T1000 (cell line): ENCODE measurements at regions not wholly inside any gene's neighbourhood (a gene's known extent, or its start where the extent isn't known, plus 50 kb on each side); places are given as distances from the start of the nearest gene placed in this dataset.
"Not testable (repeated sequence)": the region's sequence is repeated elsewhere in the genome, so short reads cannot be mapped to it uniquely, and the experiment has no call there.

ENCODE experiments used
- DNase-seq: peaks from one replicate; lab custom pipeline; 2025; ENCODE audit warnings: mixed read lengths; lab: John Stamatoyannopoulos, UW

GRCh38 chr5:35561396-35561795 lies 56.3 kb upstream of the SPEF2 start:
- DNase-seq = no peak

GRCh38 chr5:35557748-35558147 lies 59.9 kb upstream of the SPEF2 start:
- no peak for DNase-seq

- DNase-seq = no peak
Measured at GRCh38 chr5:35557199-35557598, 60.5 kb upstream of the SPEF2 start.

- no peak for DNase-seq
Measured at GRCh38 chr5:35554016-35554415, 63.6 kb upstream of the SPEF2 start.

GRCh38 chr5:35545190-35545589 lies 72.5 kb upstream of the SPEF2 start:
- DNase-seq = no peak

- DNase-seq = no peak
Measured at GRCh38 chr5:35543408-35543807, 74.3 kb upstream of the SPEF2 start.

GRCh38 chr5:35540002-35540401 lies 77.7 kb upstream of the SPEF2 start:
- DNase-seq = no peak

GRCh38 chr5:35538198-35538931 lies 79.3 kb upstream of the SPEF2 start:
- no peak for DNase-seq

- no peak for DNase-seq
Measured at GRCh38 chr5:35533156-35533555, 84.5 kb upstream of the SPEF2 start.

GRCh38 chr5:35531553-35531952 lies 86.1 kb upstream of the SPEF2 start:
- not testable (repeated sequence) for DNase-seq

GRCh38 chr5:35518104-35518503 lies 99.6 kb upstream of the SPEF2 start:
- no peak for DNase-seq

- DNase-seq = no peak
Measured at GRCh38 chr5:35516271-35516670, 101.4 kb upstream of the SPEF2 start.

GRCh38 chr5:35513612-35514011 lies 104.1 kb upstream of the SPEF2 start:
- DNase-seq = no peak

- DNase-seq = no peak
Measured at GRCh38 chr5:35502206-35502605, 115.5 kb upstream of the SPEF2 start.

GRCh38 chr5:35488791-35489190 lies 128.9 kb upstream of the SPEF2 start:
- no peak for DNase-seq

GRCh38 chr5:35488055-35488454 lies 129.6 kb upstream of the SPEF2 start:
- no peak for DNase-seq

GRCh38 chr5:35487233-35488025 lies 130.2 kb upstream of the SPEF2 start:
- no peak for DNase-seq

GRCh38 chr5:35485487-35485886 lies 132.2 kb upstream of the SPEF2 start:
- no peak for DNase-seq

GRCh38 chr5:35484241-35484640 lies 133.4 kb upstream of the SPEF2 start:
- DNase-seq = no peak

GRCh38 chr5:35483780-35484179 lies 133.9 kb upstream of the SPEF2 start:
- DNase-seq = no peak

- DNase-seq = no peak
Measured at GRCh38 chr5:35483191-35483590, 134.5 kb upstream of the SPEF2 start.

- no peak for DNase-seq
Measured at GRCh38 chr5:35482167-35482755, 135.4 kb upstream of the SPEF2 start.
